GM12892 (cell line): ENCODE measurements at regions not wholly inside any gene's neighbourhood (a gene's known extent, or its start where the extent isn't known, plus 50 kb on each side); places are given as distances from the start of the nearest gene placed in this dataset.

Experiments used
- POLR2A ChIP-seq: IDR thresholded peaks from 2 replicates; pipeline ENCODE4 v1.6.1; 2011; ENCODE audit warnings: low read depth, low read length, control low read depth
- POLR2AphosphoS5 ChIP-seq: IDR thresholded peaks from 2 replicates; pipeline ENCODE4 v1.6.1; 2011; ENCODE audit warnings: low read depth, low read length, control low read depth
- TAF1 ChIP-seq: IDR thresholded peaks from 2 replicates; pipeline ENCODE4 v1.6.1; 2011; ENCODE audit warnings: low read depth, mild to moderate bottlenecking, control low read depth, low read length, borderline replicate concordance

DNA sequence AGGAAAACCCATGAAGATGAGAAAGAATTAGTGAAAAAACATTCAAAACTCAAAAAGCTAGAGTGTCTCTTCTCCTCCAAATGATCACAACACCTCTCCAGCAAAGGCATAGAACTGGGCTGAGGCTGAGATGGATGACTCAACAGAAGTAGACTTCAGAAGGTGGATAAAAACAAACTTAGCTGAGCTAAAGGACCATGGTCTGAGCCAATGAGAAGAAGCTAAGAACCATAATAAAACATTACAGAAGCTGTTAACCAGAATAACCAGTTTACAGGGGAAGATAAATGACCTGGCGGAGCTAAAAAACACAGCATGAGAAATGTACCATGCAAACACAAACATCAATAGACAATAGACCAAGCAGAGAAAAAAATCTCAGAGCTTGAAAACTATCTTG lies 904.1 kb upstream of the MANEA start:
- TF ChIP-seq POLR2A (no peak), POLR2AphosphoS5 (no peak), TAF1 (no peak)
